Left colon (tissue), 2 donors: ENCODE measurements at regions not wholly inside any gene's neighbourhood (a gene's known extent, or its start where the extent isn't known, plus 50 kb on each side); places are given as distances from the start of the nearest gene placed in this dataset.

Experiments
- ATAC-seq: fragments of 200-7000 bp; cut with Tn5 transposase; one replicate; pipeline ENCODE4 v1.9.1; 2020; ENCODE audit warnings: mild to moderate bottlenecking, moderate library complexity
- DNase-seq, 2 donors: peaks; one replicate each; pipeline ENCODE4 v3.0.0-alpha.2; 2020
- intact Hi-C, 2 donors: fragments of 100-400 bp; cut with DNase I in 1 of 2; cut with micrococcal nuclease in 1 of 2; formaldehyde crosslinking; loops; one replicate each; pipeline versions ENCODE4 v1.11.2 to v1.14.0; 2022; cut with DNase I, micrococcal nuclease
- donor health status: DM: no; HTN: no; CAD: no.
- donor health status: DM: yes; HTN: yes; CAD: no.

GRCh38 chr12:79534029-79534867 is 156.5 kb downstream of the PAWR start:
- intact Hi-C loops = no loop called here
- DNase-seq (no peak), ATAC-seq (no peak)

- intact Hi-C loops = no loop called here
- ATAC-seq (no peak), DNase-seq (no peak)
These were observed 157.9 kb downstream of the PAWR start for GRCh38 chr12:79532907-79533288.

- intact Hi-C loops = no loop called here
- ATAC-seq (no peak), DNase-seq (no peak)
These were observed 159.2 kb downstream of the PAWR start for GRCh38 chr12:79531518-79531917.

GRCh38 chr12:79527473-79527872 is 163.3 kb downstream of the PAWR start:
- ATAC-seq (no peak), DNase-seq (no peak)
- intact Hi-C loops = no loop called here

- no peak for ATAC-seq
- no peak for DNase-seq
- intact Hi-C loops = no loop called here
These were observed 165.4 kb downstream of the PAWR start for GRCh38 chr12:79525357-79525756.

GRCh38 chr12:79524507-79525148 is 166.1 kb downstream of the PAWR start:
- intact Hi-C loops = no loop called here
- ATAC-seq (no peak), DNase-seq (no peak)

- intact Hi-C loops = no loop called here
- DNase-seq = no peak
- no peak for ATAC-seq
These were observed 167.8 kb downstream of the PAWR start for GRCh38 chr12:79522989-79523386.

GRCh38 chr12:79522257-79522988 is 168.3 kb downstream of the PAWR start:
- ATAC-seq = no peak
- no peak for DNase-seq
- intact Hi-C loops = no loop called here

GRCh38 chr12:79521576-79521975 is 169.2 kb downstream of the PAWR start:
- ATAC-seq (no peak), DNase-seq (no peak)
- intact Hi-C loops = no loop called here

GRCh38 chr12:79517363-79517762 is 173.4 kb downstream of the PAWR start:
- DNase-seq = no peak

GRCh38 chr12:79515530-79515935 is 175.2 kb downstream of the PAWR start:
- intact Hi-C loops = no loop called here
- DNase-seq (no peak), ATAC-seq (no peak)

More at GRCh38 chr12:79517363-79517762, 173.4 kb downstream of the PAWR start:
- intact Hi-C loops = no loop called here
- no peak for ATAC-seq

- intact Hi-C loops = no loop called here
- DNase-seq (no peak), ATAC-seq (no peak)
These were observed 175.8 kb downstream of the PAWR start for GRCh38 chr12:79514730-79515529.

- intact Hi-C loops = no loop called here
- no peak for ATAC-seq
These were observed 178.7 kb downstream of the PAWR start for GRCh38 chr12:79512068-79512467.

GRCh38 chr12:79508622-79509021 is 182.1 kb downstream of the PAWR start:
- ATAC-seq (no peak), DNase-seq (no peak)
- intact Hi-C loops = no loop called here

More at GRCh38 chr12:79512068-79512467, 178.7 kb downstream of the PAWR start:
- DNase-seq = peak in 1 of 2 donors; percentile 5
